ENCODE measurements at regions not wholly inside any gene's neighbourhood (a gene's known extent, or its start where the extent isn't known, plus 50 kb on each side); places are given as distances from the start of the nearest gene placed in this dataset.
A peak's percentile ranks its signal among the peaks of the same experiment; 100 is the strongest.

GRCh38 chr17:72456075-72456474 lies 335.3 kb downstream of the SOX9 start:
- no peak for DNase-seq
- TF ChIP-seq CTCF (IDR thresholded peaks at IDR 0.05; ENCODE audit: low read depth, low read length) = no peak
- no peaks in the 10 kb centered on the region; the same call in 1 of the 2 replicates for H3K4me1 ChIP-seq

GRCh38 chr17:72457712-72458111 lies 336.9 kb downstream of the SOX9 start:
- H3K4me1 ChIP-seq = no peaks in the 10 kb centered on the region; the same call in 1 of the 2 replicates
- DNase-seq = peak; percentile 52

More at GRCh38 chr17:72456075-72456474, 335.3 kb downstream of the SOX9 start:
- no peaks in the 10 kb centered on the region for H3K27me3 ChIP-seq
- H3K9me3 ChIP-seq = no peaks in the 10 kb centered on the region
- no peak overlapping the region for H3K4me3 ChIP-seq (ENCODE audit: low read depth, low read length)
- H3K36me3 ChIP-seq = no peaks in the 10 kb centered on the region

GRCh38 chr17:72458301-72458700 lies 337.5 kb downstream of the SOX9 start:
- no peak for TF ChIP-seq CTCF (IDR thresholded peaks at IDR 0.05; ENCODE audit: low read depth, low read length)
- Histone ChIP-seq H3K4me3 (ENCODE audit: low read depth, low read length) (no peak overlapping the region), H3K27me3 (no peaks in the 10 kb centered on the region), H3K36me3 (no peaks in the 10 kb centered on the region), H3K9me3 (no peaks in the 10 kb centered on the region), H3K4me1 (no peaks in the 10 kb centered on the region; the same call in 1 of the 2 replicates)
- DNase-seq = no peak

More at GRCh38 chr17:72457712-72458111, 336.9 kb downstream of the SOX9 start:
- TF ChIP-seq CTCF (IDR thresholded peaks at IDR 0.05; ENCODE audit: low read depth, low read length) = no peak
- H3K36me3 ChIP-seq = no peaks in the 10 kb centered on the region
- no peak overlapping the region for H3K4me3 ChIP-seq (ENCODE audit: low read depth, low read length)
- no peaks in the 10 kb centered on the region for H3K9me3 ChIP-seq
- no peaks in the 10 kb centered on the region for H3K27me3 ChIP-seq

DNA sequence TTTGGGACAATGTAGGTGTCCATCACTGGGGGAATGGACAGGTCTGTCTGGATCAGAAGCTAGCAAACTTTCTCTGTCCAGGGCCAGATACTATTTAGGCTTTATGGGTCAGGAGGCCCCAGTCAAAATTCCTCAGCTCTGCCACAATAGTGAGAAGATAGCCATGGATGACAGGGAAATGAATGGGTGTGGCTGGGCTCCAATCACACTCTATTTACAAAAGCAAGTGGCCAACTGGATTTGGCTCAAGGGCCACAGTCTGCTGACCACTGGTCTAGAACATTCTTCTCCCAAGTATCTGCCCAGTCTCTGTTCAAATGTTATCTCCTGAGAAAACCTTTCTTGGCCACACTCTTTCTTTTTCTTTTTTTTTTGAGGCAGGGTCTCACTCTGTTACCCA lies 339.9 kb downstream of the SOX9 start:
- no peak for DNase-seq
- Histone ChIP-seq H3K36me3 (no peaks in the 10 kb centered on the region), H3K4me3 (ENCODE audit: low read depth, low read length) (no peak overlapping the region), H3K27me3 (no peaks in the 10 kb centered on the region), H3K4me1 (peaks cover 5% of the 10 kb centered on the region), H3K9me3 (no peaks in the 10 kb centered on the region)
- TF ChIP-seq CTCF (IDR thresholded peaks at IDR 0.05; ENCODE audit: low read depth, low read length) = no peak

- no peak for DNase-seq
- H3K36me3 ChIP-seq = no peaks in the 10 kb centered on the region
- peaks cover 7% of the 10 kb centered on the region for H3K4me1 ChIP-seq
- H3K27me3 ChIP-seq = no peaks in the 10 kb centered on the region
- no peaks in the 10 kb centered on the region for H3K9me3 ChIP-seq
- H3K4me3 ChIP-seq (ENCODE audit: low read depth, low read length) = no peak overlapping the region
- no peak for TF ChIP-seq CTCF (IDR thresholded peaks at IDR 0.05; ENCODE audit: low read depth, low read length)
Observed at GRCh38 chr17:72461757-72462156, 340.9 kb downstream of the SOX9 start.

DNA sequence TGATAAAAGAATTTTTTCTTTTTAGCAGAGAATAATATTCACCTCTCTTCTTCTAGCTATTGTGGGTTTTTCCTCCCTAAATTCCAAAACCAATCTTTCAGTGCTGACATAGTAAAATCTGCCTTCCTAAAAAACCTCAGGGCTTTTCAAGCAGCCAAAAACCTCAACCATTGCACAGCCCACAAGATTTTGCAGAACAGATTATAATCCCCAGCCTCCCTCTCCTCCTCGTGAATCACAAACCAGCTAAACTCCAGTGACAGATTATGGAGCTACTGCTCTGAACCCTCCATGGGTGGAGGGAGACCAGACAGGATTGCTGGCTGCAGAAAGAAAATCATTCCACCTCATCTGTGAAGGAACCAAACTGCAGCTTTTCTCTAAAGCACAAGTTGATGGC lies 341.6 kb downstream of the SOX9 start:
- no peak for TF ChIP-seq CTCF (IDR thresholded peaks at IDR 0.05; ENCODE audit: low read depth, low read length)
- no peak overlapping the region for H3K4me3 ChIP-seq (ENCODE audit: low read depth, low read length)
- H3K36me3 ChIP-seq = no peaks in the 10 kb centered on the region
- H3K4me1 ChIP-seq = peaks cover 7% of the 10 kb centered on the region
- DNase-seq = no peak
- no peaks in the 10 kb centered on the region for H3K27me3 ChIP-seq
- no peaks in the 10 kb centered on the region for H3K9me3 ChIP-seq

Measured in BE2C (cell line).